ENCODE measurements at regions not wholly inside any gene's neighbourhood (a gene's known extent, or its start where the extent isn't known, plus 50 kb on each side); places are given as distances from the start of the nearest gene placed in this dataset.
"Not testable (repeated sequence)": the region's sequence is repeated elsewhere in the genome, so short reads cannot be mapped to it uniquely, and the experiment has no call there.

DNA sequence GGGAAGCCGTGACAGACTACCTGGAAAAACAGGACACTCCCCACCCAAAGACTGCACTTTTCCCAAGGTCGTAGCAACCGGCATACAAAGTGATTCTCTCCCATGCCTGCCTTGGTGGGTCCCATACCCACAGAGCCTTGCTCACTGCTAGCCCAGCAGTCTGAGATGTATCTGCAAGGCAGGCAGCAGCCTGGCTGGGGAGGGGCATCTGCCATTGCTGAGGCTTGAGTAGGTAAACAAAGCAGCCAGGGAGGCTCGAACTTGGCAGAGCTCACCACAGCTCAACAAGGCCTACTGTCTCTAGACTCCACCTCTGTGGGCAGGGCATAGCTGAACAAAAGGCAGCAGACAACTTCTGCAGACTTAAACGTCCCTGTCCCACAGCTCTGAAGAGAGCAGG lies 144.4 kb upstream of the FSHR start:
- not testable (repeated sequence) for TF ChIP-seq POLR2A (IDR thresholded peaks at IDR 0.05; ENCODE audit: low read depth)
- TF ChIP-seq, protein P1, sequence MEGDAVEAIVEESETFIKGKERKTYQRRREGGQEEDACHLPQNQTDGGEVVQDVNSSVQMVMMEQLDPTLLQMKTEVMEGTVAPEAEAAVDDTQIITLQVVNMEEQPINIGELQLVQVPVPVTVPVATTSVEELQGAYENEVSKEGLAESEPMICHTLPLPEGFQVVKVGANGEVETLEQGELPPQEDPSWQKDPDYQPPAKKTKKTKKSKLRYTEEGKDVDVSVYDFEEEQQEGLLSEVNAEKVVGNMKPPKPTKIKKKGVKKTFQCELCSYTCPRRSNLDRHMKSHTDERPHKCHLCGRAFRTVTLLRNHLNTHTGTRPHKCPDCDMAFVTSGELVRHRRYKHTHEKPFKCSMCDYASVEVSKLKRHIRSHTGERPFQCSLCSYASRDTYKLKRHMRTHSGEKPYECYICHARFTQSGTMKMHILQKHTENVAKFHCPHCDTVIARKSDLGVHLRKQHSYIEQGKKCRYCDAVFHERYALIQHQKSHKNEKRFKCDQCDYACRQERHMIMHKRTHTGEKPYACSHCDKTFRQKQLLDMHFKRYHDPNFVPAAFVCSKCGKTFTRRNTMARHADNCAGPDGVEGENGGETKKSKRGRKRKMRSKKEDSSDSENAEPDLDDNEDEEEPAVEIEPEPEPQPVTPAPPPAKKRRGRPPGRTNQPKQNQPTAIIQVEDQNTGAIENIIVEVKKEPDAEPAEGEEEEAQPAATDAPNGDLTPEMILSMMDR (IDR thresholded peaks at IDR 0.05), result not testable (repeated sequence)

Data from esophagus muscularis mucosa (tissue), 3 donors.